ENCODE measurements at regions not wholly inside any gene's neighbourhood (a gene's known extent, or its start where the extent isn't known, plus 50 kb on each side); places are given as distances from the start of the nearest gene placed in this dataset.

DNA sequence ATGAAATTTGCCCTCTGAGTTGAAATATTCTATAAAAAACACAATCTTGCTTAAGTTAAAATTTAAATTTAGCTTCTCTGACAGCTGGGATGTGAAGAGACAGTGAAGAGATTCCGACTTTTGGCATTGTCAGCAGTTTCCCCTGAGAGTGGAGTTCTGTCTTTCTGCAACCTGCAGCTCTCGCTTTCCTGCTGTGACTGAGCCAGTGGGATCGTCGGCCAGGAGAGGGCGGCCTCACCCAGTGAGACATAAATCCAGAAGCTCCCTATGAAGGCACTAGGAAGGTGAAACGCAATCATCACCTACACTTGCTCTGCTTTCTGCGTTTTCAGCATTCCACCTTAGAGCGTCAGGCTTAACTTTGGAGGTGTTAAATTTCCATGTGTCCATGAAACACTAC lies 75.4 kb upstream of the HNMT start:
- 17 to 18% methylated on average over 8 of the region's 8 CpGs for WGBS, 2 donors
- no peaks in the 10 kb centered on the region for H3K4me1 ChIP-seq
- H3K27me3 ChIP-seq: peaks cover 0 to 8% (median 0%) of the 10 kb centered on the region in 7 donors
- DNase-seq: peak in 1 of 2 donors; percentile 19
- H3K4me3 ChIP-seq: no peak overlapping the region
- H3K9me3 ChIP-seq: no peaks in the 10 kb centered on the region
- TF ChIP-seq, protein P1, sequence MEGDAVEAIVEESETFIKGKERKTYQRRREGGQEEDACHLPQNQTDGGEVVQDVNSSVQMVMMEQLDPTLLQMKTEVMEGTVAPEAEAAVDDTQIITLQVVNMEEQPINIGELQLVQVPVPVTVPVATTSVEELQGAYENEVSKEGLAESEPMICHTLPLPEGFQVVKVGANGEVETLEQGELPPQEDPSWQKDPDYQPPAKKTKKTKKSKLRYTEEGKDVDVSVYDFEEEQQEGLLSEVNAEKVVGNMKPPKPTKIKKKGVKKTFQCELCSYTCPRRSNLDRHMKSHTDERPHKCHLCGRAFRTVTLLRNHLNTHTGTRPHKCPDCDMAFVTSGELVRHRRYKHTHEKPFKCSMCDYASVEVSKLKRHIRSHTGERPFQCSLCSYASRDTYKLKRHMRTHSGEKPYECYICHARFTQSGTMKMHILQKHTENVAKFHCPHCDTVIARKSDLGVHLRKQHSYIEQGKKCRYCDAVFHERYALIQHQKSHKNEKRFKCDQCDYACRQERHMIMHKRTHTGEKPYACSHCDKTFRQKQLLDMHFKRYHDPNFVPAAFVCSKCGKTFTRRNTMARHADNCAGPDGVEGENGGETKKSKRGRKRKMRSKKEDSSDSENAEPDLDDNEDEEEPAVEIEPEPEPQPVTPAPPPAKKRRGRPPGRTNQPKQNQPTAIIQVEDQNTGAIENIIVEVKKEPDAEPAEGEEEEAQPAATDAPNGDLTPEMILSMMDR (IDR thresholded peaks at IDR 0.05): peak in 8 of 9 donors; percentile 6 to 50 (median 39)
- intact Hi-C loops (cut with DNase I): no loop called here
- no peak for ATAC-seq
- H3K36me3 ChIP-seq: no peaks in the 10 kb centered on the region
- H3K27ac ChIP-seq: no peak overlapping the region

DNA sequence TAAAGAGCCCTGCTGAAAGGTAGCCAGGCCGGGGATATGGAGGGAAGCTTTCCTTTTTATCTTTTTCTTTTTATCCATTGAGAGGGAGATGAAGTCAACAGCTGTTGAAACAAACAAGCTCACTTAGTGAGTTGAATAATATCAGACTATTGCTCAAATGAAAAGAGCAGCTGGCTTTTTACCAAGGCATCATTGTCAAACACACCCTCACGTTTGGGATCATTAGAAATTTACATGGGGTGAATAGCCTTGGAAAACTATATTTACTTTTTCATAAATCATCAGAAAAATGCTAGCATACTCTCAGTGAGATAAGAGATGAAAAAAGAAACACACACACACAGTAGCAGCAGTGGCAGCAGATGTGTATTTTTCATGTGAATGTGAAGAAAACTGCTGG lies 71.5 kb upstream of the HNMT start:
- Histone ChIP-seq H3K4me3 (no peak overlapping the region), H3K9me3 (no peaks in the 10 kb centered on the region), H3K4me1 (no peaks in the 10 kb centered on the region), H3K36me3 (no peaks in the 10 kb centered on the region), H3K27ac (no peak overlapping the region), H3K27me3 (peaks cover 0 to 13% (median 0%) of the 10 kb centered on the region in 7 donors)
- ATAC-seq (no peak), DNase-seq (no peak)
- intact Hi-C loops (cut with DNase I): no loop called here
- 50 to 60% methylated on average over 2 of the region's 2 CpGs for WGBS, 2 donors
- TF ChIP-seq, protein P1 (IDR thresholded peaks at IDR 0.05): no peak

DNA sequence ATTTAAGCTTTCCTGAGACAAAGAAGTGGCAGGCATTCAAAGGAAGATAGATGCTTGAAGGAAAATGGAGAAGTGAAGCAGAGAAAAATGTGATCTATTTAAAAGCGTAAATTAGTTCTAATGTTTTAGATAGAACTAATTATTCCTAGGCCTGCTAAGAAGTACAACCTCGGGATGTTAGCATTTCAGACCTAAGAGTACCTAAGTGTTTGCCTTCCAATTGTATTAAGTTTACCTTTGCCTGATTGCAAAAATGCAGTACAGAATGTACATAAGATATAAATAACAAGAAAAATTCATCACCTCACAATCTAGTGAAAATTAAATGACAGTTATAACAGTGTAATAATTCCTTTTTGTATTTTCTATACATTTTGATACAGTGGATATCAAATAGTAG lies 71.1 kb upstream of the HNMT start:
- DNase-seq (no peak), ATAC-seq (no peak)
- Histone ChIP-seq H3K9me3 (no peaks in the 10 kb centered on the region), H3K4me3 (no peak overlapping the region), H3K27ac (no peak overlapping the region), H3K4me1 (no peaks in the 10 kb centered on the region), H3K36me3 (no peaks in the 10 kb centered on the region), H3K27me3 (peaks cover 0 to 13% (median 0%) of the 10 kb centered on the region in 7 donors)
- intact Hi-C loops (cut with DNase I): no loop called here
- TF ChIP-seq, protein P1 (IDR thresholded peaks at IDR 0.05): no peak
- 87 to 89% methylated on average over 2 of the region's 2 CpGs for WGBS, 2 donors

DNA sequence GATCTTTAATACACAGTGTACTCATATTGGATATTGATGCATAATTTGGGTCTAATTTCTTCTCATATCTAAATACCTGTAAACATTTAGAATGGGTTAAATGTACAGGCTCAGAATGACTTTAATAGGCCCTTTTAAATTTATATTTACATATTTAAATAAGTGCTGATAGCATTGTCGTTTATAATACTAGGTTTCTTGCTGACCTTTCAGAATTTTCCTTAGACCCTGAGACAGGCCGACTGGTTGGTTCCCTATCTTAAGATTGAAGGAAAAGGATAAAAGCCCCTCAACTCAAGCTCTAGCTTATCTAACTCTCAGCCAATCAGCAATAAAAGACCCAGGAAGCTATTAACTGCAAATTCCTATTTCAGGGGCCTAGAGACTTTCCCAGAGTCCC lies 67.8 kb upstream of the HNMT start:
- no peak overlapping the region for H3K4me3 ChIP-seq
- no peak for ATAC-seq
- H3K27ac ChIP-seq: no peak overlapping the region
- intact Hi-C loops (cut with DNase I): no loop called here
- DNase-seq: no peak
- no peaks in the 10 kb centered on the region for H3K4me1 ChIP-seq
- H3K9me3 ChIP-seq: no peaks in the 10 kb centered on the region
- WGBS, 2 donors: 45 to 78% methylated on average over 2 of the region's 2 CpGs
- peaks cover 0 to 6% (median 0%) of the 10 kb centered on the region in 7 donors for H3K27me3 ChIP-seq
- H3K36me3 ChIP-seq: no peaks in the 10 kb centered on the region
- TF ChIP-seq, protein P1 (IDR thresholded peaks at IDR 0.05): no peak

Data from heart right ventricle (tissue), 16 donors.